ENCODE measurements at regions not wholly inside any gene's neighbourhood (a gene's known extent, or its start where the extent isn't known, plus 50 kb on each side); places are given as distances from the start of the nearest gene placed in this dataset.

GRCh38 chrX:22634083-22634482 is 361.4 kb downstream of the CBLL2 start:
- Histone ChIP-seq H3K27me3 (replicated peaks) (no peaks in the 10 kb centered on the region), H3K27ac (peak overlapping the region; percentile 92), H3K36me3 (replicated peaks) (no peaks in the 10 kb centered on the region), H3K4me3 (ENCODE audit: low read depth, low read length) (no peak overlapping the region)
- DNase-seq = peak; percentile 88
- in situ Hi-C loops (cut with HindIII; ENCODE audit: low pct_ligation_motif_present, low sequenced_read_pairs) = no loop called here
- TF ChIP-seq CTCF (IDR thresholded peaks at IDR 0.05; ENCODE audit: low read depth, low read length, missing control alignments) = no peak

GRCh38 chrX:22634751-22635150 is 362.0 kb downstream of the CBLL2 start:
- Histone ChIP-seq H3K36me3 (replicated peaks) (no peaks in the 10 kb centered on the region), H3K27ac (peak overlapping the region; percentile 92), H3K27me3 (replicated peaks) (no peaks in the 10 kb centered on the region), H3K4me3 (ENCODE audit: low read depth, low read length) (no peak overlapping the region)
- TF ChIP-seq CTCF (IDR thresholded peaks at IDR 0.05; ENCODE audit: low read depth, low read length, missing control alignments) = no peak
- in situ Hi-C loops (cut with HindIII; ENCODE audit: low pct_ligation_motif_present, low sequenced_read_pairs) = no loop called here
- no peak for DNase-seq

- H3K27me3 ChIP-seq (replicated peaks) = no peaks in the 10 kb centered on the region
- in situ Hi-C loops (cut with HindIII; ENCODE audit: low pct_ligation_motif_present, low sequenced_read_pairs) = no loop called here
- H3K4me3 ChIP-seq (ENCODE audit: low read depth, low read length) = no peak overlapping the region
- DNase-seq = no peak
- no peaks in the 10 kb centered on the region for H3K36me3 ChIP-seq (replicated peaks)
- no peak for TF ChIP-seq CTCF (IDR thresholded peaks at IDR 0.05; ENCODE audit: low read depth, low read length, missing control alignments)
- no peak overlapping the region for H3K27ac ChIP-seq
These were observed 351.5 kb upstream of the DDX53 start for GRCh38 chrX:22648281-22648680.

- Histone ChIP-seq H3K27me3 (replicated peaks) (no peaks in the 10 kb centered on the region), H3K36me3 (replicated peaks) (no peaks in the 10 kb centered on the region), H3K27ac (no peak overlapping the region), H3K4me3 (ENCODE audit: low read depth, low read length) (no peak overlapping the region)
- in situ Hi-C loops (cut with HindIII; ENCODE audit: low pct_ligation_motif_present, low sequenced_read_pairs) = no loop called here
- no peak for TF ChIP-seq CTCF (IDR thresholded peaks at IDR 0.05; ENCODE audit: low read depth, low read length, missing control alignments)
- no peak for DNase-seq
These were observed 349.1 kb upstream of the DDX53 start for GRCh38 chrX:22650691-22651090.

GRCh38 chrX:22652596-22652995 is 347.2 kb upstream of the DDX53 start:
- in situ Hi-C loops (cut with HindIII; ENCODE audit: low pct_ligation_motif_present, low sequenced_read_pairs) = no loop called here
- Histone ChIP-seq H3K27me3 (replicated peaks) (no peaks in the 10 kb centered on the region), H3K36me3 (replicated peaks) (no peaks in the 10 kb centered on the region), H3K27ac (no peak overlapping the region), H3K4me3 (ENCODE audit: low read depth, low read length) (no peak overlapping the region)
- DNase-seq = peak; percentile 29
- no peak for TF ChIP-seq CTCF (IDR thresholded peaks at IDR 0.05; ENCODE audit: low read depth, low read length, missing control alignments)

- Histone ChIP-seq H3K27me3 (replicated peaks) (no peaks in the 10 kb centered on the region), H3K36me3 (replicated peaks) (no peaks in the 10 kb centered on the region), H3K27ac (no peak overlapping the region), H3K4me3 (ENCODE audit: low read depth, low read length) (no peak overlapping the region)
- TF ChIP-seq CTCF (IDR thresholded peaks at IDR 0.05; ENCODE audit: low read depth, low read length, missing control alignments) = no peak
- in situ Hi-C loops (cut with HindIII; ENCODE audit: low pct_ligation_motif_present, low sequenced_read_pairs) = no loop called here
- no peak for DNase-seq
These were observed 339.0 kb upstream of the DDX53 start for GRCh38 chrX:22660756-22661155.

Data from brain microvascular endothelial cell (primary cell).